B cell (primary cell): ENCODE measurements at regions not wholly inside any gene's neighbourhood (a gene's known extent, or its start where the extent isn't known, plus 50 kb on each side); places are given as distances from the start of the nearest gene placed in this dataset.

Experiments
- CTCF ChIP-seq: fragments of 200-600 bp; IDR thresholded peaks from one replicate; pipeline ENCODE4 v1.8.0; 2022; ENCODE audit warnings: antibody characterized with exemption, mild to moderate bottlenecking
- EZH2 ChIP-seq: IDR thresholded peaks from 2 replicates; pipeline ENCODE4 v1.6.1; 2012; ENCODE audit warnings: borderline replicate concordance, low read depth, mild to moderate bottlenecking, moderate library complexity, low read length; ENCODE audit not compliant: insufficient read depth, poor library complexity, severe bottlenecking

DNA sequence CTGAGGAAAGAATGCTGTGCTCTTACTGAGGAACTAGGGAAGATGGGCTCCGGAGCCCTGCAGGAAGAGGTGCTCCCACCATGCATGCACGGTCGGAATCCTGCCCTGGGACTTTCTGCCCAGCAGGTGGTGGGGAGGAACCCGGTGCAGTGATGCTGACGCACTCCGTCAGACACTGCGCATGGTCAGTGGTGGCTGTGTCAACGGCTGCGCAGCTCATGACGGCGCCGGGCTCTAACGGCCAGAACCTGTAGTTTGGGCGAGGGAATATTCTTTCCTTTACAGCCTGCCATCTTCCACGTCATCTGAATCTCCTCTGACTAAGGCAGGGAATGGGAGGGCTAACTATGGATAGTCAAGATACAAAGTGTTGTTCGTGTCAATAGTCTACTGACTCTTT lies 189.2 kb upstream of the MGMT start:
- no peak for TF ChIP-seq CTCF
- TF ChIP-seq EZH2 = no peak
